Upper lobe of left lung (tissue), 6 donors: ENCODE measurements at regions not wholly inside any gene's neighbourhood (a gene's known extent, or its start where the extent isn't known, plus 50 kb on each side); places are given as distances from the start of the nearest gene placed in this dataset.

Source experiments
- ATAC-seq, 2 donors: fragments of 200-7000 bp; cut with Tn5 transposase; one replicate each; pipeline ENCODE4 v1.9.1; 2022; ENCODE audit warnings: mild to moderate bottlenecking in 2 of 2, moderate library complexity in 2 of 2; ENCODE audit not compliant: low FRiP score in 2 of 2
- DNase-seq, 2 donors: peaks; one replicate each; pipeline ENCODE4 v3.0.0-alpha.2; 2019 to 2020
- H3K27ac ChIP-seq, 4 donors: fragments of 200-600 bp; sonication (generic); one replicate each; pipeline ENCODE4 v1.5.1; 2016 to 2019
- H3K27me3 ChIP-seq, 4 donors: fragments of 200-600 bp; sonication (generic); one replicate each; pipeline ENCODE4 v1.5.1; 2017 to 2019
- H3K36me3 ChIP-seq, 4 donors: fragments of 200-600 bp; sonication (generic); one replicate each; pipeline ENCODE4 v1.5.1; 2016 to 2019
- H3K4me1 ChIP-seq, 4 donors: fragments of 200-600 bp; sonication (generic); one replicate each; pipeline ENCODE4 v1.5.1; 2018 to 2019
- H3K4me3 ChIP-seq, 4 donors: fragments of 200-600 bp; sonication (generic); one replicate each; pipeline ENCODE4 v1.5.1; 2017 to 2019; ENCODE audit warnings: mild to moderate bottlenecking in 2 of 4, moderate library complexity in 1 of 4
- H3K9me3 ChIP-seq, 4 donors: fragments of 200-600 bp; sonication (generic); one replicate each; pipeline ENCODE4 v1.5.1; 2018 to 2019
- EP300 ChIP-seq, 4 donors: sonication (generic); formaldehyde crosslinking; IDR thresholded peaks; one replicate each; pipeline ENCODE4 v1.5.1; 2017; ENCODE audit warnings: antibody characterized with exemption in 4 of 4, control low read depth in 2 of 4
- POLR2A ChIP-seq, 4 donors: fragments of 450-650 bp; IDR thresholded peaks; one replicate each; pipeline ENCODE4 v1.5.1; 2016 to 2017; ENCODE audit warnings: antibody characterized with exemption in 4 of 4, mild to moderate bottlenecking in 2 of 4
- POLR2AphosphoS5 ChIP-seq, 2 donors: sonication (generic); formaldehyde crosslinking; IDR thresholded peaks; one replicate each; pipeline ENCODE4 v1.5.1; 2017; ENCODE audit warnings: antibody characterized with exemption in 2 of 2
- WGBS, 2 donors: methylation state at CpG; one replicate each; pipeline ENCODE4 v1.1.5; 2017 to 2018; 5-methylcytosine and 5-hydroxymethylcytosine counted together
- TF ChIP-seq, protein P1 (sequence below), 6 experiments: fragments of 450-650 bp in 4 of 6; fragments of 200-600 bp in 2 of 6; sonication (generic) in 2 of 6; IDR thresholded peaks; one replicate each; pipeline ENCODE4 v1.5.1; 2016 to 2019; ENCODE audit warnings: antibody characterized with exemption in 6 of 6
- donor health status: DM: no; HTN: no; CAD: no; lungs with moderate emphysema.
- donor health status: DM: no; HTN: yes; CAD: no; lungs with severe emphysema.

DNA sequence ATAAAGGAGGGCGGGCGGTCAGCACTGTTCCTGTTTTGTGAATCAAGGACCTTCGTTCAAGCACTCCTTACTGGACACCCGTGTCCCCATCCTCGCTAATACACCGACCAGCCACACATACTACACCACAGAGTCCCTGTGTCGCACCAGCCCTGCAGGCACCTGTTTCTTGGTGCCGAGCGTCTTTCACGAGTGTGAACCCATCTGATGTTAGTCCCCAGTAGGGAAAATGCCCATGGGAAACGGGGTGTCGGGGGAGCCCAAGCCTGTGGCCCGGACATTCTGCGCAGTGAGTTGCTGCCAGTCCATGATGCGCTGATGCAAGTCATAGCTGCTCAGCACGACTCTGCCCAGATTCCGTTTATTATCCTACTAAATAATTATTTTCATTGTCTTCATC is 74.7 kb downstream of the TTLL2 start:
- peaks cover 0 to 11% (median 6%) of the 10 kb centered on the region in 4 donors for H3K4me1 ChIP-seq
- 93 to 97% methylated on average over 17 of the region's 17 CpGs for WGBS, 2 donors
- H3K4me3 ChIP-seq, result no peak overlapping the region
- TF ChIP-seq EP300 (IDR thresholded peaks at IDR 0.05), result no peak
- TF ChIP-seq POLR2A (IDR thresholded peaks at IDR 0.05), result no peak
- TF ChIP-seq POLR2AphosphoS5 (IDR thresholded peaks at IDR 0.05), result no peak
- TF ChIP-seq, protein P1, sequence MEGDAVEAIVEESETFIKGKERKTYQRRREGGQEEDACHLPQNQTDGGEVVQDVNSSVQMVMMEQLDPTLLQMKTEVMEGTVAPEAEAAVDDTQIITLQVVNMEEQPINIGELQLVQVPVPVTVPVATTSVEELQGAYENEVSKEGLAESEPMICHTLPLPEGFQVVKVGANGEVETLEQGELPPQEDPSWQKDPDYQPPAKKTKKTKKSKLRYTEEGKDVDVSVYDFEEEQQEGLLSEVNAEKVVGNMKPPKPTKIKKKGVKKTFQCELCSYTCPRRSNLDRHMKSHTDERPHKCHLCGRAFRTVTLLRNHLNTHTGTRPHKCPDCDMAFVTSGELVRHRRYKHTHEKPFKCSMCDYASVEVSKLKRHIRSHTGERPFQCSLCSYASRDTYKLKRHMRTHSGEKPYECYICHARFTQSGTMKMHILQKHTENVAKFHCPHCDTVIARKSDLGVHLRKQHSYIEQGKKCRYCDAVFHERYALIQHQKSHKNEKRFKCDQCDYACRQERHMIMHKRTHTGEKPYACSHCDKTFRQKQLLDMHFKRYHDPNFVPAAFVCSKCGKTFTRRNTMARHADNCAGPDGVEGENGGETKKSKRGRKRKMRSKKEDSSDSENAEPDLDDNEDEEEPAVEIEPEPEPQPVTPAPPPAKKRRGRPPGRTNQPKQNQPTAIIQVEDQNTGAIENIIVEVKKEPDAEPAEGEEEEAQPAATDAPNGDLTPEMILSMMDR (IDR thresholded peaks at IDR 0.05), result no peak
- no peaks in the 10 kb centered on the region for H3K9me3 ChIP-seq
- DNase-seq, result no peak
- no peak overlapping the region for H3K27ac ChIP-seq
- ATAC-seq, result no peak
- H3K36me3 ChIP-seq, result no peaks in the 10 kb centered on the region
- H3K27me3 ChIP-seq, result no peaks in the 10 kb centered on the region

DNA sequence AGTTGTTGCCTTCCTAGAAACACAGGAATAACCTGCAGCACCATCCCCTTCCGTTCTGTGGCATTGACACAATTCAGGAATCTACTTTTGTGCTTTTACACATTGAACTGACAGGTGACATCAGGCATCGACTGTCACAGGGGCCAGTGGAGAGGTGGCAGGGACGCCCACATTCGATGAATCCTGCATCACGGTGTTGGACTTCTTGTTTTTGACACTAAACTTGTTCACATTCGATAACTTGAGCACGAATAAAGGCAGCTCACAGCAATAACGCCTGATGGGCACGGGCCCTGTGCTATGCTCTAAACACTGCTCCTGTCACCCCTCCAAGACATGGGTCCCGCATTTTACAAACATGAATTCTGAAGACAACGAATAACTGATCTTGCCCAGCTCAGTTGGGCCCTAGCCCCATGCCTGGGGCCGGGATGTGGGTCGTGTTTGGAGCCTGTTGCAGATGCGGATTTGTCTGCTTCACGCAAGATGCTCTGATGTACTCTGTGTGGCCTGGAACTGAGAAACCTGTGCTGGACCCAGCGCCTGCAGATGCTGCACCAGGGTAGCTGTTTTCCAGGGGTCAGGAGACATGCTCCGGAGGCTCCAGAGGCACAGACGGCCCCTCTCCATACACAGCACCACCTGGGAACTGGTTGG is 75.7 kb downstream of the TTLL2 start:
- Histone ChIP-seq H3K4me3 (no peak overlapping the region), H3K4me1 (peaks cover 0 to 11% (median 6%) of the 10 kb centered on the region in 4 donors), H3K9me3 (no peaks in the 10 kb centered on the region), H3K27ac (no peak overlapping the region), H3K36me3 (no peaks in the 10 kb centered on the region), H3K27me3 (no peaks in the 10 kb centered on the region)
- no peak for TF ChIP-seq POLR2A (IDR thresholded peaks at IDR 0.05)
- TF ChIP-seq EP300 (IDR thresholded peaks at IDR 0.05), result no peak
- ATAC-seq (no peak), DNase-seq (no peak)
- 83 to 91% methylated on average over 14 to 18 of the region's 18 CpGs for WGBS, 2 donors

DNA sequence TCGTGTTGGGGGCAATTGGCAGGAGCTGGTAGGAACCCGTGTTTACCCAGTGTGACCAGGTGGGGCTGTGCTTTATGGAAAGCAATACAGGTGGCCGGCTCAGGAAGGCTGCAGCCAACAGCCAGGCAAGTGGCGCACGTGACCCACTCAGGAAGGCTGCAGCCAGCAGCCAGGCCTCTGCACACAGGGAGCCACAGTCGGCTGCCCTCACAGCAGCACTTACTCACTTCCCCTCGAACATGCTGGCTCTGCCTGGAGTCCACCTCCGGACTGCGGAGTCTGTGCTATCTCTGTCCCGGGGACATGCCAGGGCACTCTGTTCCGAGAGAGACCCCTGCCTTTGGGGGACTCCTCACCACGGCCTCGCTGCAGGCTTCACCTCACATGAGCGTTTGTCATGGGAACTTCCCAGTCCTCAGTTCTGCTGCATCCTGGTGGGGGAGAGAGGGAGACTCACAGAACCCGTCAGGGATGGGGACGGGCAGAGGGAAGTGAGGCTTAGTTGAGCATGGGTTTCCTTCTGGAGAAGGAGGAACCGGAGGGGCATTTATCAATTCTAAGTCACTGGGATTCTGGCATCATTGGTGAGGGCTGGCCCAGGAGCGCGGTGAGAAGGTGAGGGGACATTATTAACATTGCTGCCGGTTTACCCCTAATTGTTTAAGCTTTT is 76.8 kb downstream of the TTLL2 start:
- Histone ChIP-seq H3K36me3 (no peaks in the 10 kb centered on the region), H3K27ac (no peak overlapping the region), H3K9me3 (no peaks in the 10 kb centered on the region), H3K4me3 (no peak overlapping the region), H3K4me1 (peaks cover 0 to under 1% (median 0%) of the 10 kb centered on the region in 4 donors), H3K27me3 (no peaks in the 10 kb centered on the region)
- ATAC-seq (peak in 1 of 2 donors; percentile 37), DNase-seq (peak; percentile 69 to 78)
- no peak for TF ChIP-seq POLR2AphosphoS5 (IDR thresholded peaks at IDR 0.05)
- TF ChIP-seq, protein P1 (IDR thresholded peaks at IDR 0.05), result no peak
- TF ChIP-seq EP300 (IDR thresholded peaks at IDR 0.05), result no peak
- TF ChIP-seq POLR2A (IDR thresholded peaks at IDR 0.05), result no peak
- whole genome bisulfite sequencing, 2 donors, result 56 to 74% methylated on average over 11 to 19 of the region's 20 CpGs

DNA sequence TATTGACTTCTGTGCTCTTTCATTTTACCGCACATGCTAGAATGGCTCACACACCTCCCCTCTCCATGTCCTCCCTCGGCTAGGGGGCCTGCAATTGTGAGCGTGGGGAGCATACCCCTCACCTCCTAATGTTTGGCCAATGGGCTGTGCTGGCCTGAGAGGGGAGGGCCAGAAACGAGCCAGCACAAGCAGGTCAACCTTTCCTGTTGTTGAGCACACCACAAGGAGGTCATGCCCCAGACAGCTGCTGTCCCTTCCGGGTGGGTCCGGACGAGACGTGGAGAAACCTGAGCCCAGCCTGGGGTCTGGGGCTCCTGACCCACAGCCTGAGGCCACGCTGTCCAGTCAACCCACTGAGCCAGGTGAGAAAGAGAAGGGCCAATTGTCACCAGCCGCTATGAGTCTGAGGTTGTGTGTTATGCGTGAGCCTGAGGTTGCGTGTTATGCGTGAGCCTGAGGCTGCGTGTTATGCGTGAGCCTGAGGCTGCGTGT is 77.4 kb downstream of the TTLL2 start:
- H3K36me3 ChIP-seq, result no peaks in the 10 kb centered on the region
- no peaks in the 10 kb centered on the region for H3K27me3 ChIP-seq
- WGBS, 2 donors, result 78 to 90% methylated on average over 5 to 16 of the region's 16 CpGs
- TF ChIP-seq EP300 (IDR thresholded peaks at IDR 0.05) (no peak), POLR2AphosphoS5 (IDR thresholded peaks at IDR 0.05) (no peak), POLR2A (IDR thresholded peaks at IDR 0.05) (no peak)
- TF ChIP-seq, protein P1 (IDR thresholded peaks at IDR 0.05), result no peak
- H3K27ac ChIP-seq, result no peak overlapping the region
- DNase-seq (no peak), ATAC-seq (no peak)
- no peaks in the 10 kb centered on the region for H3K4me1 ChIP-seq
- no peaks in the 10 kb centered on the region for H3K9me3 ChIP-seq
- no peak overlapping the region for H3K4me3 ChIP-seq

DNA sequence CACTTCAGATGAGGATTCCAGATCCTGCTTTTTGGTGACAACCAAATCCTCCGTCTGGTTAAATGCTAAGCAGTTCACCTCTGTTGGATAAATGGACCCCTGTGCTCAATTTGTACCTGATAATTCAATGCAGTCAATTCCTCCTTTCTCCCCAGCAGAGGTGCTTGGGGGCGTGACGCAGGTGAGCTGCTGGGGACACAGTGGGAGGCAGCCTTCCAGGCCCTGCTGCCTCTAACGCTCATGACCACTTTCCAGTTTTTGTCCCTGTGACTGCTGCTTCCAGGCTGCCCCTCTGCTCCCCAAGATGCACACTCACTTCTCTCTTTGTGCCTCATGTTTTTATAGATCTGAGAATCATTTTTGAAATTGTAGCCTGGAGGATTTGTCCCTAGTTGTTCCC is 78.5 kb downstream of the TTLL2 start:
- no peak for DNase-seq
- WGBS, 2 donors, result 95 to 99% methylated on average over 4 of the region's 4 CpGs
- no peaks in the 10 kb centered on the region for H3K27me3 ChIP-seq
- no peaks in the 10 kb centered on the region for H3K36me3 ChIP-seq
- ATAC-seq, result no peak
- H3K9me3 ChIP-seq, result no peaks in the 10 kb centered on the region
- TF ChIP-seq POLR2AphosphoS5 (IDR thresholded peaks at IDR 0.05) (no peak), EP300 (IDR thresholded peaks at IDR 0.05) (no peak), POLR2A (IDR thresholded peaks at IDR 0.05) (no peak)
- TF ChIP-seq, protein P1 (IDR thresholded peaks at IDR 0.05), result no peak
- H3K4me1 ChIP-seq, result no peaks in the 10 kb centered on the region
- no peak overlapping the region for H3K4me3 ChIP-seq
- H3K27ac ChIP-seq, result no peak overlapping the region
